ENCODE measurements at regions not wholly inside any gene's neighbourhood (a gene's known extent, or its start where the extent isn't known, plus 50 kb on each side); places are given as distances from the start of the nearest gene placed in this dataset.
A peak's percentile ranks its signal among the peaks of the same experiment; 100 is the strongest.

GRCh38 chr7:106606120-106606519, 54.8 kb downstream of the CCDC71L start:
- no peak for ATAC-seq
- no peak for DNase-seq (ENCODE audit: low spot score)

DNA sequence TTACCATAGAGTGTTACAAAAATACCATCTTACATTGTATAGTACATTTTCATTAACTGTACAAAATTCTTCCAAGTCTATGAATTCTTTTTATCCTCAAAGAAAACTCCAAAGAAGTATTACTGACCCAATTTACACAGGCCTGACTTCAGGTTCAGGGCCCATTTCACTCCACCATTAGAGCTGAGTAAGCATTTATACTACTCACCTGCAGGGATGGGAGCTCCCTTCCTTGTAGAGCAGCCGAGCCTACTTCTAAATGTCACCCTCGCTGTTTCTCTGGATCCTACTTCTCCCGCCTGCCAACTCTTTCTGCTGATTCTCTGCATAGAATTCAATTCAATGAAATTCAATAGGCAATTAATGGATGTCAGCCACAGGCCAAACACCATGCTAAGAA, 56.0 kb downstream of the CCDC71L start:
- ATAC-seq (no peak), DNase-seq (ENCODE audit: low spot score) (no peak)

GRCh38 chr7:106604303-106604924, 56.5 kb downstream of the CCDC71L start:
- ATAC-seq (no peak), DNase-seq (ENCODE audit: low spot score) (no peak)

- DNase-seq (ENCODE audit: low spot score), result no peak
- ATAC-seq, result no peak
Measured at GRCh38 chr7:106603346-106603745, 57.6 kb downstream of the CCDC71L start.

GRCh38 chr7:106602062-106602461, 58.9 kb downstream of the CCDC71L start:
- ATAC-seq (no peak), DNase-seq (ENCODE audit: low spot score) (no peak)

DNA sequence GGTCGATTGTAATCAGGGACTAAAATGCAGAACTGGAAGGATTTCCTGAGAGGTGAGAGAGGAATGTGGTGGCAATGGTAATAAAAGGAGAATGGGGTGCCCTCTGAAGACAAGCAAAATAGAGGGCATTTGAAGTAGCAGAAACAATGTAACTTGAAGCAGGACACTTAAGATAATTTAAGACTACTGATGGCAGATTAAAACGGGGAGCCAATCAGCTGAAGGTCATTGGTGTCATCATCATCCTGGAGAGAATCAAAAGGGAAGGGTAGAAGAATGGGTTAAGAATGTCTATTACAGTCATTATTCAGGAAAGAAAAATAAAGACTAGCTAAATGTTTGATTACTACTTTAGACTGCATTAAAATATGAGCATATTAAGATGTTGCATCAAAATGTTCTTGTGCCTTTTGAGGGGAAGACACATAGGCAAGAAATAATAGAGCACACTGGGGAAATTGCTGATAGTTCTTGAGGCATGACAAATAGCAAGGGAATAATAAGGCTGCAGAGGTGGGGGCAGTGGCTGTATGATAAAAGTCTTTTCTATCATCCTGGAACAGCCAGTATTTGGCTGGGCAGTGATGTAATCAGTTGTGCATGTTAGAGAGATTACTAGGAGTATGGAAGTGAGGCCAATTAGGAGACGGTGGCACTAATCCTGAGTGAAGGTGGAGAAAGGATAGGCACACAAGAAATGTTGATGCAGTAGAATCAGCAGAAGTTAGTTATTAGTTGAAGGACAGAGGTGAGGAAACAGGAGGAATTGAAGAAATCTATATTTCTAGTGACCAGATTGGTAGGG, 60.2 kb downstream of the CCDC71L start:
- no peak for ATAC-seq

GRCh38 chr7:106599343-106599698, 61.6 kb downstream of the CCDC71L start:
- DNase-seq (ENCODE audit: low spot score), result no peak
- ATAC-seq, result no peak

More for the DNA sequence above, 60.2 kb downstream of the CCDC71L start:
- no peak for DNase-seq (ENCODE audit: low spot score)

GRCh38 chr7:106598663-106599342, 62.2 kb downstream of the CCDC71L start:
- peak; percentile 77 for DNase-seq (ENCODE audit: low spot score)
- peak; percentile 100 for ATAC-seq

DNA sequence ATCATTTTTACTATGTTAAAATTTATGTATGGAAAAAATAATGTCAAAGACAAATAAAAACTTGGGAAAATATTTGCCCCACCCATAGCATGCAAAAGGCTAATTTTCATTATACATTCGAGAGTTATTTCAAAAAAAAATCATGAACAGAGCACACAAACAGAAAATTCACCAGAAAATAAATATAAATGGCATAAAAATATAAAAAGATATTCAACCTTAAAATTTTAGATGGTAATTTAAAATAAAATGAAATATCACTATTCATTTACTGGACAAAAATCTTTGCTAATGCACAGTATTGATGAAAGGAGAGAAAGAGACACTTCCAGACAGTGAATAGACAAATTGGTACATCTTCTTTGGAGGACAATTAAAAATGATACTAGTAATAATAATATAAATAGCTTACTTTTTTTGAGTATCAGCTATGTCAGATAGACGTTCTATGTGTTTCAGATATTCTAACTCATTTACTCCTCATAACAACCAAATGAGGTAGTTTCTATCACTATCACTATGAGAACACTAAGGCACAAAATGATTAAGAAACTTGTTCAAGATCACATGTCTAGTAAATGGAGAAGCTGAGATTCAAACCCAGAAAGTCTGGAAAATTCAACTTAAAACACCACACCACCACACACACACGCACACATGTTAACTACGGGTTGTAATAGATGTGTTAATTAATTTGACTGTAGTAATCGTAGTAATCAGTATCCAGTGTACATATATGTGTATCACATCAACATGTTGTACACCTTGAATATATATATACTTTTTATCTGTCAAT, 63.0 kb downstream of the CCDC71L start:
- DNase-seq (ENCODE audit: low spot score) (no peak), ATAC-seq (no peak)

GRCh38 chr7:106597014-106597413, 63.9 kb downstream of the CCDC71L start:
- ATAC-seq (no peak), DNase-seq (ENCODE audit: low spot score) (no peak)

DNA sequence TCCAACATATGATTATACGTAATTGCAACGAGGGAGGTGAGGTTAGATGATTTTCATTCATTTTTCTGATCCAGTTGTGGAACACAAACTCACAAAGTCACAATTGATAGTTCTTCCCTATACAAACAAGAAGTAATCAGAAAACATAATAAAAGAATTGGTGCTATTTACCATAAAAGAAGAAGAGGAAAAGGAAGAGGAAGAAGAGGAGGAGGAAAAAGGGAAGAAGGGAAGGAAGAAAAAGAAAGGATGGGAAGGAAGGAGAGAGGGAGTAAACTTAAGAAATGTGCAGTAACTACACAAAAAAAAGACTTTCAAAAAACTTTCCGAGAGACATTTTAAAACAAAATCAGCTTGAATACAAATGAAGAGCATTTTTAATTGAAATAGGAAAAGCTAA, 65.0 kb downstream of the CCDC71L start:
- ATAC-seq, result no peak
- DNase-seq (ENCODE audit: low spot score), result no peak

DNA sequence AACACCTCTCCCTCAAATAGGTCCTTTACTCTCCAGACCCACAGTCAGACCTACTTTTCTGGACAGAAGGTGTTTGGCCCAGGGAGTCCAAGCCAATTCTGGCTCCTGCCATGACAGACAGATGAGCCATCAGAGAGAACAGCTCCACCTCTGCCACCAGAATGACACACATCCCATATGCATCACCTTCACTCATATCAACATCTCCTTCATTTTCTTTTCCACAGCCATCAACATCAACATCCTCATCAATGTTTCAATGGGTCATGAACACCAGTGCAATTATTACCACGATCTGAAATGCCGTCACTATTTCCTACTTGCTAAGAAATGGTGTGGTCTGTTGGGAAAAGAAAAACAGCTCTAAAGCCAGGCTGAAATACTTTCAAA, 67.9 kb downstream of the CCDC71L start:
- no peak for ATAC-seq
- DNase-seq (ENCODE audit: low spot score), result no peak

DNA sequence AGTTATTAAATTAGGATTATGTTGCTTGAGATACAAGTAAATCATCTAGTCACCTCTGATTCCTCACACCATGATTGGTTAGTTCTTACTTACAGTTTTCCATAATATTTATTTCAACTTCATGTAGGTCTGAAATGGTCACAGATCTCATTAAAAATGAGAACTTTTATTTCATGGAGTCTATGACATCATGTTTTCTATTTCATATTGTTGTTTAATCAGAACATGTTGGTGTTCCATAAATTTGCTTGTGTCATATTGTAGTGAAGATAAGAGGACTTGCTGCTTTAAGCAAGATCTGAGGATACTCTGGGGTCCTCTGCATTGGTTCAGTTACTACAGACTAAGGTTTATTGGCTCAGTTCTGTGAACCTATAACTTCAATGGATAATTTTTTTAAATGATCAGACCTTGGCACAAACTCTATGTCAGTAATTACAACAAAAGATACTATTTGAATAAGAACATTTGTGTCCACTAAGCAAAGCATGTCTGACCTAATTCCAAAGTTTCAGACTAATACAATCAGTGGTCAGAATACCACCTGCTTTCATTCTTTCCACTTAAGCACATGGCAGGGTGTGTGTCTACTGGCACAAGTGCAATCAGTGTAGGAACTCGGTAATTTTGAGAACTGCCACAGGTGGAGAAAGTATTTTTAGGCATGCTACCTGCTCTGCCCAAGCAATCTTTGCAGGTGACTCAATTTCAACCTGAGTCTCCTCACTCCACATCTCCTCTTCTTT, 68.5 kb downstream of the CCDC71L start:
- no peak for DNase-seq (ENCODE audit: low spot score)
- ATAC-seq, result peak; percentile 70

GRCh38 chr7:106591146-106591545, 69.8 kb downstream of the CCDC71L start:
- ATAC-seq (no peak), DNase-seq (ENCODE audit: low spot score) (no peak)

DNA sequence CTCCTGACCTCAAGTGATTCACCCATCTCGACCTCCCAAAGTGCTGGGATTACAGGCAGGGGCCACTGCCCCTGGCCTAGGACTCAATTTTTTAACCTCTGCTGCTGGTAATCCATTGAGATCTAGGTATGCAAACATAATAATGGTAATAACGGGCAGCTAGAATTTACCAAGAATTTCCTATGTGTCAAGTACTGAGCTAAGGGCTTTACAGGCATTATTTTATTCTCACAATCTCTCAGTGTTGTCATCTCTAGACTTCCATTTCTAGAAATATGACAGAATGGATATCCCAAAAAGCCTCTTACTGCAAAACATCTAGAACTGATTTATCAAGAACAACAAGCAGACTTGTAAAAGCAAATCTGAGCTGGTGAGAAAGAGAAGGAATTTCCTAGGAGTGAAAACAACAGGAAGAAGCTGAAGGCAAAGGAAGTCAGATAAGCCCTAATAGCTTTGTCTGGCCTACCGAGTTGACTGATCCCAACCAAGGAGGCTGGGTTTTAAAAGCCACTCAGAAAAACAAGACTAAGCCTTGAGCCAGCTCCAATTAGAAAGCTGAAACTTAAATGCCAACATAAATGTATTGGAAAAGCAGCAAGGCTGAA, 70.6 kb downstream of the CCDC71L start:
- DNase-seq (ENCODE audit: low spot score) (no peak), ATAC-seq (no peak)

- no peak for DNase-seq (ENCODE audit: low spot score)
- no peak for ATAC-seq
Measured at GRCh38 chr7:106589198-106589879, 71.6 kb downstream of the CCDC71L start.

- no peak for DNase-seq (ENCODE audit: low spot score)
- no peak for ATAC-seq
Measured at GRCh38 chr7:106588422-106589197, 72.3 kb downstream of the CCDC71L start.

DNA sequence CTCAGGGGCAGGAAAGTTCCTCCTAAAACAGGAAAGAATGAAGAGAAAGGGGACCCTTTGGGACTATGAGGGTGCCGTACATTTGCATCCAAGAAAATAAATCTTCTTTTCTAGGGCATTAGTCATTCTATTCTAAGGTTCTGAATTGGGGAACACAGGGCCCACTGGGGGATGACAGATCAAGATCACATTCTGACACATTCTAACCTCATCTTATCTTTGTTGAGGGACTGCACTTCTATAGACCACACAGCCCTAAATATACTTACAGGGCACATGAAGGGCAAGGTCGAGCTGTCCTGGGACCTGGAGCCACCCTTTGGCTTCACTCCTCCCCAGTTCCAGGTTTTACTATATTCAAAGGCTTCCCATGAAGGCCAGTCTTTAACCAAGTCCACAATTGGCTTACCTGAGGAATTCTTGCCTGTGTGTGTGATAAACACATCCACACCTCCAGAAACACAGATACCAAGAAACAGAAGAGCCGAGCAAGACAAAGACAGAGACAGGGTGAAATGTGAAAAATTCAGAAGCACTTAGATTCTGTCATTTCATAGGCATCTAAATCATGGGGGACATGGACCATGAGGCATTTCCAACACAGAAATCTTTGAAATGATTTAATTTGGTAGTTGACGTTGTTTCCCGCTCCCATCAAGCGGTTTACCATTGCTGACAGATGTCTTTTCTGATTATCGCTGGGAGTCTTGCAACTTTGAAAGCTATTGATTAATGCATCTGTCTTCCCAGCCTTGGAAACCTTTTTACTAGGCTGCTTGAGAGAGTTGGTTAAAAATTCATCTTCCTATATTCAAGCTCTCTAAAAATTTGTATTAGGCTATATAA, 75.8 kb downstream of the CCDC71L start:
- ATAC-seq, result no peak
- no peak for DNase-seq (ENCODE audit: low spot score)
